Germinal center (tissue), 1 donor: ENCODE measurements at regions not wholly inside any gene's neighbourhood (a gene's known extent, or its start where the extent isn't known, plus 50 kb on each side); places are given as distances from the start of the nearest gene placed in this dataset.
"Not testable (repeated sequence)": the region's sequence is repeated elsewhere in the genome, so short reads cannot be mapped to it uniquely, and the experiment has no call there.

Experiments
- DNase-seq: peaks from one replicate; pipeline ENCODE4 v3.0.0; 2012; ENCODE audit warnings: mixed read lengths, low spot score

- DNase-seq, result no peak
Observed at GRCh38 chr3:13248640-13249039, 171.5 kb downstream of the NUP210 start.

- DNase-seq, result no peak
Observed at GRCh38 chr3:13245615-13245978, 172.4 kb upstream of the IQSEC1 start.

- DNase-seq, result no peak
Observed at GRCh38 chr3:13243586-13243985, 170.4 kb upstream of the IQSEC1 start.

- no peak for DNase-seq
Observed at GRCh38 chr3:13242364-13242737, 169.1 kb upstream of the IQSEC1 start.

- no peak for DNase-seq
Observed at GRCh38 chr3:13241621-13242363, 168.6 kb upstream of the IQSEC1 start.

- no peak for DNase-seq
Observed at GRCh38 chr3:13240928-13241618, 167.8 kb upstream of the IQSEC1 start.

- DNase-seq, result no peak
Observed at GRCh38 chr3:13239467-13239760, 166.2 kb upstream of the IQSEC1 start.

GRCh38 chr3:13238687-13239466 lies 165.6 kb upstream of the IQSEC1 start:
- no peak for DNase-seq

GRCh38 chr3:13237776-13238490 lies 164.7 kb upstream of the IQSEC1 start:
- DNase-seq, result no peak

- DNase-seq, result no peak
Observed at GRCh38 chr3:13236557-13237173, 163.4 kb upstream of the IQSEC1 start.

GRCh38 chr3:13235897-13236296 lies 162.7 kb upstream of the IQSEC1 start:
- no peak for DNase-seq

- DNase-seq, result no peak
Observed at GRCh38 chr3:13235079-13235478, 161.8 kb upstream of the IQSEC1 start.

GRCh38 chr3:13234666-13235065 lies 161.4 kb upstream of the IQSEC1 start:
- no peak for DNase-seq

GRCh38 chr3:13233487-13234485 lies 160.6 kb upstream of the IQSEC1 start:
- DNase-seq, result no peak

- DNase-seq, result no peak
Observed at GRCh38 chr3:13231781-13232666, 158.8 kb upstream of the IQSEC1 start.

- peak; percentile 23 for DNase-seq
Observed at GRCh38 chr3:13229273-13229949, 156.2 kb upstream of the IQSEC1 start.

- no peak for DNase-seq
Observed at GRCh38 chr3:13228584-13228983, 155.4 kb upstream of the IQSEC1 start.

- DNase-seq, result not testable (repeated sequence)
Observed at GRCh38 chr3:13228169-13228568, 154.9 kb upstream of the IQSEC1 start.
